ENCODE measurements at regions not wholly inside any gene's neighbourhood (a gene's known extent, or its start where the extent isn't known, plus 50 kb on each side); places are given as distances from the start of the nearest gene placed in this dataset.

- no peak for TF ChIP-seq CTCF (IDR thresholded peaks at IDR 0.05)
- no peak for TF ChIP-seq POLR2A (IDR thresholded peaks at IDR 0.05)
- no peak for TF ChIP-seq EP300 (IDR thresholded peaks at IDR 0.05)
Observed at GRCh38 chr7:33778195-33778594, 127.1 kb upstream of the BMPER start.
